ENCODE measurements at regions not wholly inside any gene's neighbourhood (a gene's known extent, or its start where the extent isn't known, plus 50 kb on each side); places are given as distances from the start of the nearest gene placed in this dataset.

GRCh38 chr11:134541951-134542350 lies 129.9 kb upstream of the B3GAT1 start:
- no peak for TF ChIP-seq CTCF (conservative IDR thresholded peaks at IDR 0.05; ENCODE audit: low read length)
- no peak for TF ChIP-seq EZH2phosphoT487 (IDR thresholded peaks at IDR 0.05; ENCODE audit: borderline replicate concordance)

All from Loucy (cell line).